ENCODE measurements at regions not wholly inside any gene's neighbourhood (a gene's known extent, or its start where the extent isn't known, plus 50 kb on each side); places are given as distances from the start of the nearest gene placed in this dataset.

GRCh38 chr16:80054647-80055046, 454.1 kb upstream of the MAF start:
- no peak for DNase-seq (ENCODE audit: extremely low read depth, low read depth, low spot score)

GRCh38 chr16:80051040-80051439, 450.5 kb upstream of the MAF start:
- no peak for DNase-seq (ENCODE audit: extremely low read depth, low read depth, low spot score)

- no peak for DNase-seq (ENCODE audit: extremely low read depth, low read depth, low spot score)
These were observed 447.7 kb upstream of the MAF start for GRCh38 chr16:80048250-80048649.

- DNase-seq (ENCODE audit: extremely low read depth, low read depth, low spot score) = no peak
These were observed 447.3 kb upstream of the MAF start for GRCh38 chr16:80047842-80048241.

GRCh38 chr16:80046848-80047247, 446.3 kb upstream of the MAF start:
- no peak for DNase-seq (ENCODE audit: extremely low read depth, low read depth, low spot score)

- no peak for DNase-seq (ENCODE audit: extremely low read depth, low read depth, low spot score)
These were observed 445.7 kb upstream of the MAF start for GRCh38 chr16:80046261-80046660.

GRCh38 chr16:80045861-80046260, 445.3 kb upstream of the MAF start:
- DNase-seq (ENCODE audit: extremely low read depth, low read depth, low spot score) = no peak

- DNase-seq (ENCODE audit: extremely low read depth, low read depth, low spot score) = no peak
These were observed 440.9 kb upstream of the MAF start for GRCh38 chr16:80041410-80041809.

GRCh38 chr16:80040814-80041213, 440.3 kb upstream of the MAF start:
- DNase-seq (ENCODE audit: extremely low read depth, low read depth, low spot score) = no peak

GRCh38 chr16:80040413-80040812, 439.9 kb upstream of the MAF start:
- no peak for DNase-seq (ENCODE audit: extremely low read depth, low read depth, low spot score)

GRCh38 chr16:80039777-80040176, 439.2 kb upstream of the MAF start:
- DNase-seq (ENCODE audit: extremely low read depth, low read depth, low spot score) = no peak

- no peak for DNase-seq (ENCODE audit: extremely low read depth, low read depth, low spot score)
These were observed 438.0 kb upstream of the MAF start for GRCh38 chr16:80038566-80038965.

GRCh38 chr16:80034948-80035663, 434.6 kb upstream of the MAF start:
- DNase-seq (ENCODE audit: extremely low read depth, low read depth, low spot score) = no peak

- no peak for DNase-seq (ENCODE audit: extremely low read depth, low read depth, low spot score)
These were observed 433.9 kb upstream of the MAF start for GRCh38 chr16:80034469-80034826.

- DNase-seq (ENCODE audit: extremely low read depth, low read depth, low spot score) = no peak
These were observed 433.4 kb upstream of the MAF start for GRCh38 chr16:80033783-80034468.

GRCh38 chr16:80029761-80030481, 429.4 kb upstream of the MAF start:
- no peak for DNase-seq (ENCODE audit: extremely low read depth, low read depth, low spot score)

- no peak for DNase-seq (ENCODE audit: extremely low read depth, low read depth, low spot score)
These were observed 428.8 kb upstream of the MAF start for GRCh38 chr16:80029381-80029630.

GRCh38 chr16:80028581-80029380, 428.2 kb upstream of the MAF start:
- no peak for DNase-seq (ENCODE audit: extremely low read depth, low read depth, low spot score)

- no peak for DNase-seq (ENCODE audit: extremely low read depth, low read depth, low spot score)
These were observed 426.7 kb upstream of the MAF start for GRCh38 chr16:80027007-80027965.

- DNase-seq (ENCODE audit: extremely low read depth, low read depth, low spot score) = no peak
These were observed 424.7 kb upstream of the MAF start for GRCh38 chr16:80025236-80025635.
